ENCODE measurements at regions not wholly inside any gene's neighbourhood (a gene's known extent, or its start where the extent isn't known, plus 50 kb on each side); places are given as distances from the start of the nearest gene placed in this dataset.

GRCh38 chr2:176935543-176936102 is 277.0 kb upstream of the HNRNPA3 start:
- Mint-ChIP-seq H3K9me3 (ENCODE audit: unreplicated experiment) (no peaks in the 10 kb centered on the region), H3K27me3 (ENCODE audit: insufficient read depth, unreplicated experiment) (peaks cover 14% of the 10 kb centered on the region), H3K4me3 (ENCODE audit: unreplicated experiment) (no peak overlapping the region), H3K36me3 (ENCODE audit: insufficient read depth, unreplicated experiment) (no peaks in the 10 kb centered on the region), H3K27ac (ENCODE audit: unreplicated experiment) (no peak overlapping the region), H3K4me1 (ENCODE audit: low read depth, unreplicated experiment) (no peaks in the 10 kb centered on the region)
- no TSS peak for BruUV-seq (replicated peaks)
- Histone ChIP-seq H3K9me3 (no peaks in the 10 kb centered on the region), H3K4me3 (ENCODE audit: low read depth, low read length) (no peak overlapping the region), H3K4me1 (no peaks in the 10 kb centered on the region), H3K27me3 (replicated peaks; ENCODE audit: control insufficient read depth, insufficient read depth, low read length) (no peaks in the 10 kb centered on the region), H3K36me3 (ENCODE audit: control insufficient read depth, insufficient read depth, low read length) (no peaks in the 10 kb centered on the region)
- DNase-seq = no peak
- CTCF ChIA-PET = no interaction called here
- intact Hi-C loops (cut with micrococcal nuclease; ENCODE audit: unreplicated experiment) = no loop called here
- TF ChIP-seq CTCF (IDR thresholded peaks at IDR 0.05; ENCODE audit: insufficient read depth in 1 of 2, low read depth in 1 of 2, low read length in 1 of 2, severe bottlenecking in 1 of 2, unreplicated experiment in 1 of 2) = no peak
- POLR2A ChIA-PET = no interaction called here

- POLR2A ChIA-PET = no interaction called here
- CTCF ChIA-PET = no interaction called here
- Mint-ChIP-seq H3K4me3 (ENCODE audit: unreplicated experiment) (no peak overlapping the region), H3K4me1 (ENCODE audit: low read depth, unreplicated experiment) (no peaks in the 10 kb centered on the region), H3K27me3 (ENCODE audit: insufficient read depth, unreplicated experiment) (peaks cover 20% of the 10 kb centered on the region), H3K27ac (ENCODE audit: unreplicated experiment) (no peak overlapping the region), H3K36me3 (ENCODE audit: insufficient read depth, unreplicated experiment) (no peaks in the 10 kb centered on the region), H3K9me3 (ENCODE audit: unreplicated experiment) (no peaks in the 10 kb centered on the region)
- no peak for TF ChIP-seq CTCF (IDR thresholded peaks at IDR 0.05; ENCODE audit: insufficient read depth in 1 of 2, low read depth in 1 of 2, low read length in 1 of 2, severe bottlenecking in 1 of 2, unreplicated experiment in 1 of 2)
- Histone ChIP-seq H3K27me3 (replicated peaks; ENCODE audit: control insufficient read depth, insufficient read depth, low read length) (no peaks in the 10 kb centered on the region), H3K4me1 (no peaks in the 10 kb centered on the region), H3K4me3 (ENCODE audit: low read depth, low read length) (no peak overlapping the region), H3K36me3 (ENCODE audit: control insufficient read depth, insufficient read depth, low read length) (no peaks in the 10 kb centered on the region), H3K9me3 (no peaks in the 10 kb centered on the region)
- no peak for DNase-seq
- BruUV-seq (replicated peaks) = no TSS peak
- intact Hi-C loops (cut with micrococcal nuclease; ENCODE audit: unreplicated experiment) = no loop called here
Measured at GRCh38 chr2:176936410-176936809, 276.2 kb upstream of the HNRNPA3 start.

GRCh38 chr2:176944998-176945397 is 267.6 kb upstream of the HNRNPA3 start:
- ChIA-PET CTCF (no interaction called here), POLR2A (no interaction called here)
- DNase-seq = no peak
- BruUV-seq (replicated peaks) = no TSS peak
- Mint-ChIP-seq H3K27me3 (ENCODE audit: insufficient read depth, unreplicated experiment) (peaks cover 13% of the 10 kb centered on the region), H3K36me3 (ENCODE audit: insufficient read depth, unreplicated experiment) (no peaks in the 10 kb centered on the region), H3K9me3 (ENCODE audit: unreplicated experiment) (no peaks in the 10 kb centered on the region), H3K4me3 (ENCODE audit: unreplicated experiment) (no peak overlapping the region), H3K27ac (ENCODE audit: unreplicated experiment) (no peak overlapping the region), H3K4me1 (ENCODE audit: low read depth, unreplicated experiment) (no peaks in the 10 kb centered on the region)
- Histone ChIP-seq H3K36me3 (ENCODE audit: control insufficient read depth, insufficient read depth, low read length) (no peaks in the 10 kb centered on the region), H3K4me3 (ENCODE audit: low read depth, low read length) (no peak overlapping the region), H3K4me1 (no peaks in the 10 kb centered on the region), H3K9me3 (no peaks in the 10 kb centered on the region), H3K27me3 (replicated peaks; ENCODE audit: control insufficient read depth, insufficient read depth, low read length) (peaks cover 1% of the 10 kb centered on the region)
- intact Hi-C loops (cut with micrococcal nuclease; ENCODE audit: unreplicated experiment) = no loop called here
- no peak for TF ChIP-seq CTCF (IDR thresholded peaks at IDR 0.05; ENCODE audit: insufficient read depth in 1 of 2, low read depth in 1 of 2, low read length in 1 of 2, severe bottlenecking in 1 of 2, unreplicated experiment in 1 of 2)

Measured in Caco-2 (cell line).